ENCODE measurements at regions not wholly inside any gene's neighbourhood (a gene's known extent, or its start where the extent isn't known, plus 50 kb on each side); places are given as distances from the start of the nearest gene placed in this dataset.

GRCh38 chr4:151992332-151993154, 231.7 kb upstream of the GATB start:
- TF ChIP-seq, protein P1, sequence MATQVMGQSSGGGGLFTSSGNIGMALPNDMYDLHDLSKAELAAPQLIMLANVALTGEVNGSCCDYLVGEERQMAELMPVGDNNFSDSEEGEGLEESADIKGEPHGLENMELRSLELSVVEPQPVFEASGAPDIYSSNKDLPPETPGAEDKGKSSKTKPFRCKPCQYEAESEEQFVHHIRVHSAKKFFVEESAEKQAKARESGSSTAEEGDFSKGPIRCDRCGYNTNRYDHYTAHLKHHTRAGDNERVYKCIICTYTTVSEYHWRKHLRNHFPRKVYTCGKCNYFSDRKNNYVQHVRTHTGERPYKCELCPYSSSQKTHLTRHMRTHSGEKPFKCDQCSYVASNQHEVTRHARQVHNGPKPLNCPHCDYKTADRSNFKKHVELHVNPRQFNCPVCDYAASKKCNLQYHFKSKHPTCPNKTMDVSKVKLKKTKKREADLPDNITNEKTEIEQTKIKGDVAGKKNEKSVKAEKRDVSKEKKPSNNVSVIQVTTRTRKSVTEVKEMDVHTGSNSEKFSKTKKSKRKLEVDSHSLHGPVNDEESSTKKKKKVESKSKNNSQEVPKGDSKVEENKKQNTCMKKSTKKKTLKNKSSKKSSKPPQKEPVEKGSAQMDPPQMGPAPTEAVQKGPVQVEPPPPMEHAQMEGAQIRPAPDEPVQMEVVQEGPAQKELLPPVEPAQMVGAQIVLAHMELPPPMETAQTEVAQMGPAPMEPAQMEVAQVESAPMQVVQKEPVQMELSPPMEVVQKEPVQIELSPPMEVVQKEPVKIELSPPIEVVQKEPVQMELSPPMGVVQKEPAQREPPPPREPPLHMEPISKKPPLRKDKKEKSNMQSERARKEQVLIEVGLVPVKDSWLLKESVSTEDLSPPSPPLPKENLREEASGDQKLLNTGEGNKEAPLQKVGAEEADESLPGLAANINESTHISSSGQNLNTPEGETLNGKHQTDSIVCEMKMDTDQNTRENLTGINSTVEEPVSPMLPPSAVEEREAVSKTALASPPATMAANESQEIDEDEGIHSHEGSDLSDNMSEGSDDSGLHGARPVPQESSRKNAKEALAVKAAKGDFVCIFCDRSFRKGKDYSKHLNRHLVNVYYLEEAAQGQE (IDR thresholded peaks at IDR 0.05; ENCODE audit: insufficient read depth in 1 of 2, low read depth in 2 of 2, low read length in 2 of 2) = no peak
- TF ChIP-seq POLR2AphosphoS5 (IDR thresholded peaks at IDR 0.05; ENCODE audit: low read depth, low read length) = no peak
- TF ChIP-seq FOXP2 (optimal IDR thresholded peaks at IDR 0.05; ENCODE audit: borderline replicate concordance, extremely low read depth, extremely low read length, insufficient read depth) = no peak
- no peak for TF ChIP-seq SIN3A (IDR thresholded peaks at IDR 0.05; ENCODE audit: borderline replicate concordance, insufficient read depth, low read length)
- no peak for TF ChIP-seq TAF1 (IDR thresholded peaks at IDR 0.05; ENCODE audit: borderline replicate concordance, insufficient read depth, low read length)

- TF ChIP-seq FOXP2 (optimal IDR thresholded peaks at IDR 0.05; ENCODE audit: borderline replicate concordance, extremely low read depth, extremely low read length, insufficient read depth) (no peak), SIN3A (IDR thresholded peaks at IDR 0.05; ENCODE audit: borderline replicate concordance, insufficient read depth, low read length) (no peak), TAF1 (IDR thresholded peaks at IDR 0.05; ENCODE audit: borderline replicate concordance, insufficient read depth, low read length) (no peak)
Measured at GRCh38 chr4:151991884-151992167, 231.0 kb upstream of the GATB start.

- TF ChIP-seq TAF1 (IDR thresholded peaks at IDR 0.05; ENCODE audit: borderline replicate concordance, insufficient read depth, low read length) (no peak), SIN3A (IDR thresholded peaks at IDR 0.05; ENCODE audit: borderline replicate concordance, insufficient read depth, low read length) (no peak), FOXP2 (optimal IDR thresholded peaks at IDR 0.05; ENCODE audit: borderline replicate concordance, extremely low read depth, extremely low read length, insufficient read depth) (no peak), POLR2AphosphoS5 (IDR thresholded peaks at IDR 0.05; ENCODE audit: low read depth, low read length) (no peak)
- TF ChIP-seq, protein P1 (IDR thresholded peaks at IDR 0.05; ENCODE audit: insufficient read depth in 1 of 2, low read depth in 2 of 2, low read length in 2 of 2) = no peak
Measured at GRCh38 chr4:151991001-151991883, 230.4 kb upstream of the GATB start.

- TF ChIP-seq SIN3A (IDR thresholded peaks at IDR 0.05; ENCODE audit: borderline replicate concordance, insufficient read depth, low read length) = no peak
- TF ChIP-seq POLR2AphosphoS5 (IDR thresholded peaks at IDR 0.05; ENCODE audit: low read depth, low read length) = no peak
- TF ChIP-seq, protein P1 (IDR thresholded peaks at IDR 0.05; ENCODE audit: insufficient read depth in 1 of 2, low read depth in 2 of 2, low read length in 2 of 2) = no peak
- TF ChIP-seq FOXP2 (optimal IDR thresholded peaks at IDR 0.05; ENCODE audit: borderline replicate concordance, extremely low read depth, extremely low read length, insufficient read depth) = no peak
- TF ChIP-seq TAF1 (IDR thresholded peaks at IDR 0.05; ENCODE audit: borderline replicate concordance, insufficient read depth, low read length) = no peak
Measured at GRCh38 chr4:151990201-151990600, 229.4 kb upstream of the GATB start.

GRCh38 chr4:151988591-151988990, 227.8 kb upstream of the GATB start:
- TF ChIP-seq SIN3A (IDR thresholded peaks at IDR 0.05; ENCODE audit: borderline replicate concordance, insufficient read depth, low read length) = no peak
- TF ChIP-seq POLR2AphosphoS5 (IDR thresholded peaks at IDR 0.05; ENCODE audit: low read depth, low read length) = no peak
- TF ChIP-seq, protein P1 (IDR thresholded peaks at IDR 0.05; ENCODE audit: insufficient read depth in 1 of 2, low read depth in 2 of 2, low read length in 2 of 2) = no peak
- TF ChIP-seq TAF1 (IDR thresholded peaks at IDR 0.05; ENCODE audit: borderline replicate concordance, insufficient read depth, low read length) = no peak
- no peak for TF ChIP-seq FOXP2 (optimal IDR thresholded peaks at IDR 0.05; ENCODE audit: borderline replicate concordance, extremely low read depth, extremely low read length, insufficient read depth)

Data from PFSK-1 (cell line).